NCI-H510A (cell line): ENCODE measurements at regions not wholly inside any gene's neighbourhood (a gene's known extent, or its start where the extent isn't known, plus 50 kb on each side); places are given as distances from the start of the nearest gene placed in this dataset.
"Not testable (repeated sequence)": the region's sequence is repeated elsewhere in the genome, so short reads cannot be mapped to it uniquely, and the experiment has no call there.

Source experiments
- DNase-seq: peaks from one replicate; lab custom pipeline; 2025; lab: John Stamatoyannopoulos, UW

DNA sequence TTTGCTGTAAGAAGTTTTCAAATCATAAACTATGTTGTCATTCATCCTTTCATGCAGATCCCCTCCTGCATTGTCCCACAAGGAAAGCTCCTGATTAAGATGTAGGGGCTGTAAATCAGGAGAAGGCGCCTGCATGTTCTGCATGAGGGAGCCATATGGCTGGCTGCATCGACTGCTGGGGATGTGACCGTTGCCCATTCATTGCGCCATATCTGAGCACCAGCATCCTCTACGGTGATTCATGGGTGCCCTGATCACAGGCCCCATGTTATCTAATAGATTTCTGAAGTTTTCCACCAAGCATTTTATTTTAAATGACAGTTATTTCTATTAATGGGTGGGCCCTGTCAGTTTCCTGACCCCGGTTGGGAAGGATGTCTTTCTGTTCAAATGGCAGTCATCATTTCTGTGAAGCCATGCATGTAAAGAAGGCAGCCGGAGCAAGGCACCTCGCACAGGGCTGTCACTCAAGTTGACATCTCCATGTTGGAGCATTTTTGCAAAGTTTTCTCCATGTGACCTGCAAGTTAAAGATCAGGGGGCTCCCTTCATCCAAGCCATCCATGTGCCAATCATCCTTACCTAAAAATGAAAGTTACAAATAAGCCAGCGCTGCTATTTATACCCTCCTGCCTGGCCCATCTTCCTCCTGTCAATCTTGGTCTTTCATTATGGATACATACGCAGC, 128.8 kb downstream of the TEX36 start:
- DNase-seq: no peak

DNA sequence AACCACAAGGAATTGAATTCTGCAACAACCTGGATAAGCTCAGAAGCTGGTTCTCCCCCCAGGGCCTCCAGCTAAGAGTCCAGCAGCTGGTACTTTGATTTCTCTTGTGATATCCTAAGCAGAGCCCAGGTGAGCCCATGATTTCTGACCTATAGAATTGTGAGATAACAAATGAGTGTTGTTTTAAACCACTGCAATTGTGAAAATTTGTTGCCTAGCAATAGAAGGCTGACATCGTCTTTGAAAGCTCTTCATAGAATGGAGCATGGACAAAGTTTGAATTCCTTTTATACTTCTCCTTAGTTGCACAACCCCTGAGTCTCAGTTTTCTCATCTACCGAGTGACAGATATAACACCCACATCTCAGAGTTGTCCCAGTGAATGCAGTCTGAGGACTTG, 129.9 kb downstream of the TEX36 start:
- DNase-seq: no peak

DNA sequence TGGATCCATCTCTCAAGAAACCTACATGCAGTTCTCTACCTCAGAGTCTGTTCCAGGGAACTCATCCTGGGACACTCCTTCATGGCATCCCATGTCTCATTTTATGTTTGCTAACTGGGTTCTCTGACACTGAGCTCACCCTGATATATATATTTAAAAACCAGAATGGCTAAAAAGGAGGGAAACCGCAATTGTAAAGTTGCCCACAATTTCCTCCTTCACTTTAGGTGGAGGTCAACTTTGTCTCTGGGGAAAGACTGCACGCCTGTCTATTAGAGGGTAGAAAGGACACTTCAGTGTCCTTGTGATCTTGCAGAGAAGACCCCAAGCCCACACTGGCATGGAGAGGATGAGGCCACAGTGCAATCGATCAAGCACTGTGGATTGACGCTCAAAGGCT, 131.7 kb downstream of the TEX36 start:
- DNase-seq: no peak

DNA sequence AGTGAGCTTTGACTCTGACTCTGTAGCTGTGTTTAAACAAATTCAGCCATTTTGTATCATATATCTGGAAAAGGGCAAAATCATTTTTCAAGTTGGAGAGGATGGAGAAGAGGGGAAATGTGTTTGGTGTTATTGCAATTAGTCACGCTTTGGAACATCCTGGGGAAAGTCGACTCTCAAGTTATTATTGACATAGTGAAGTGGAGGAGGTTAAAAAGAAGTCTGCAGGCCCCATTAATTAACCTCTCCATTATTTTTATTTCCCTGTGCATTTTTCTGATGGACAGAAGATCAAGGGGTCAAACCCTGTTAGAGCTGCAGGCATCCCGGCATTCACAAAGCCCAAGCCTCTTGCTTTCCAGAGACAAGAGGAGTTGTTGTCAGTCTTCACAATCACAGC, 132.6 kb downstream of the TEX36 start:
- no peak for DNase-seq

DNA sequence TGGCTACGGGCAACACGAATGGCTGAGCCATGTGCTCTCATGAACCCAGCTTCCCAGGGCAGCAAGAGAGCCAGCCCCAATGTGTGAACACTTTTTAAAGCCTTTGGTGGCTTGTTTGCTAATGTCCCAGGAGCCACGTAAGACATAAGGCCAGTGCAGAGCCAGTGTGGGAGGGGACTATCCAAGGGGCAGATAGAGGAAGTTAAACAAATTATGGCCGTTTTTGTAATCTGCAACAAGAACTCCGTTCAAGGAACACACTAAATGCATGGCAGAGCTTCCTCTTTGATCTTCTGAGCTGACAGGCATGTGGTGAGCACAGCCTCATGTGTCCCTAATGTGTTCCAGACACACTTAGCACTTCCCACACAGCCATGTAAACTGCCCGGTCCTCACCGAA, 133.3 kb downstream of the TEX36 start:
- no peak for DNase-seq

DNA sequence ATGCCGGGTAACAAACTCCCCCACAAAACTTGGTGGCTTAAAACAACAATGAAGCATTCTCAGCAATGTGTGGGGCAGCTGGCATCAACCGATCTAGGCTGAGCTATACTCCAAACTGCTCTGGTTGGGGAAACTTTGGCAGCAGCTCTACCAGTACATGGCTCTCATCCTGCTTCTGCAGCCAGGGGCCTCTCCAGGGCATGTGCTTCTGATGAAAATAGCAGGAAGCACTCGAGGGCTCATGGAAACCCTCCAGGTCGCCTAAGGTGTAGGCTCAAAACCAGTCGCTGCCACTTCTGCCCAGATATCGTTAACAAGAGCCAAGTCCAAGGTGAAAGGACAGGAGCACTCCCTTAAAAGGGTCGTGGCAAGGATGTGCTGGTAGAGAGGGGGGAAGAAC, 134.1 kb downstream of the TEX36 start:
- DNase-seq: no peak

DNA sequence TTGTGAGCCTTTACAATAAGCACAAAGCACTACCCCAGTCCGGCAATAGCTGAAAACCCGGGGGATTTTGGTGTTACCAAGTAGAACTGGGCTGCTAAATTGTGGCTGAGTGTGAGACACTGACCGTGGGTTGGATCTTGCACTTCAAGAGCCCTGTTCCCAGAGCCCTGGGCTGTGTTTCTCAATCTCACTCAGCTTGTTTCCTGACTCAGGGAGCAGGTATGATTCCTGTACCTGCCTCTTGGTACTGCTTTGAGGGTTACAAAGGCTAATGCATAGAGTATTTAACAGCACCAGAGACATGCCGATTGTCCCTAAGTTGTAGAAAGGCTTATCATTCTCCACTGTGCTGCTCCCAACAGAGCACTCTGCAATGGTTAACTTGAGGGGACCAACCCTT, 134.6 kb downstream of the TEX36 start:
- DNase-seq: no peak

DNA sequence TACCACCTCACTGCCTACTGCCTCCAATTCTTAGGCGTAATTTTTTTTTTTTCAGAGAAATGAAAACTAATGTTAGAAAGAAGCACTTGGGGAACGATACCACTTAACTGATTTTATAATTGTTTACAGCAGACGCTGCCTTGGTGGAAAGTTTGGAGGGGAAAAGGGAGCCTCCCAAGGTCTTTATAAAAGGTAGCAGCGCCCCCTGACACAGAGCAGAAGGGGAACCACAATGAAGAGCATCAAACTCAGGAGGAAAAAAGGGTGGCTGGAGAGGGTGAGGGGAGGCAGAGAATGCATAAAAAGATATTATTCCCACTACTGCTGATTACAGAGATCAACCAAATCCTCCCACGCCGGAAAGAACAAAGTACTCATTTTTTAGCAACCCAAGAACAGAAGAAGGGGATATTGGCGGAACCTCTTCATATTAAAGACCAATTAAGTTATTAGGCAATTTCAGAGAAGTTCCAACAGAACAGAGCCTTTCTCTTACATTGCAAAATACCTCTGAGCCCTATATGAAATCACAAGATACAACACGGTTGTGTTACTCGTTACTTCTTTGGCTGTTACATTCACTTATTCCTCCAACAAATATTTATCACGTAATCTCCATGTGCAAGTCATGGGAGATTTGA, 135.8 kb downstream of the TEX36 start:
- DNase-seq: no peak

DNA sequence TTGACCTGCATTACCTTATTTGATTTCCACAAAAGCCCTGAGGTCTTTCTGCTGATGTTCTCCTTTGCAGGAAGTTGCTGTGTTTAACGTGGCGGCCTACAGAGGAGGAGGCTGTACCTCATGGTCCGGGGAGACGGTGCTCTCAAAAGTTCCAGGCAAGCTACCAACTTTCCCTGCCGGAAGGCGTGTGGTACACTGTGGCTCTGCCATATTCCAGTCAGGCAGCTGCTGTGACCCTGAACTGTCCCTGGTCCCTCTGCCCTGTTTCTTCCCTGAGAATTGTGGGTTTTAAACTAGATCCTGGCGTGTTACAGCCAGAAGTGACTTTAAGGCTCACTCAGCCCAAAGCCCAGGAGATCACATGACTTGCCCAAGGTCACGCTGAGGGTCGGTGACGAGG, 139.2 kb downstream of the TEX36 start:
- no peak for DNase-seq

DNA sequence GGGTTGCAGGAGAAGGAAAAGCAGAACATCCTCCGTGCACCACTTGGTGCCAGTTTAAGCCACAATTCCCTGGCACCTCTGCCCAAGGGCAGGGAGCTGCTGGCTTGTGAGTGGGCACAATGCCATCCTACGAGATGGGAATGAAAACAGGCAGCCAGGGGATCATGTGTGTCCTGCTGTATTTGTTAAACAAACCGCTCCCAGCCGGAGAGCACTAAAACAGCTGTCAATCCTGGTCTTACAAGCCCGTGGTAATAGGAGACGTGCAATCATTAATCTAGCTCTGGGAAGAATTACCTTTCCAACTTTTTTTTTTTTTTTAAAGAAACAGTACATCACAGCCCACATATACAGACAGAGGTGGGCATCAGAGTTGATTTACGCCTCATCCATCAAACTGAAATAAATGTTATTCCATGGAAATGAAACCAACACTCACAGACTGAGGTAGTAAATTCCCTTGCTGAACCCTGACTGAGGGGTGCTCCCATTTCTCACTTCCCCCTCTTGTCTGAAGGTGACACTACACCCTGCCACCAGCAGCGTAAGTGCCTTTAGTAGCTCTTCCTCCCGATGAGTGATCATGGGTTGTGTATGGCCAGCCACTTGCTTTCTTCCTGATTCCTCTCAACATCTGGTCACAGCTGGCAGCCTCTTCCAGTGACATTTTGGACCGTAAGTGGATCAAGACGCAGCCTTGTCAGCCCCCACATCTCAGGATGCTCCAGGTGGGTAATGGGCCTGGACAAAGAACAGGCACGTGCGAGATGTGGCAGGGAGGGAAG, 143.8 kb downstream of the TEX36 start:
- peak; percentile 80 for DNase-seq

DNA sequence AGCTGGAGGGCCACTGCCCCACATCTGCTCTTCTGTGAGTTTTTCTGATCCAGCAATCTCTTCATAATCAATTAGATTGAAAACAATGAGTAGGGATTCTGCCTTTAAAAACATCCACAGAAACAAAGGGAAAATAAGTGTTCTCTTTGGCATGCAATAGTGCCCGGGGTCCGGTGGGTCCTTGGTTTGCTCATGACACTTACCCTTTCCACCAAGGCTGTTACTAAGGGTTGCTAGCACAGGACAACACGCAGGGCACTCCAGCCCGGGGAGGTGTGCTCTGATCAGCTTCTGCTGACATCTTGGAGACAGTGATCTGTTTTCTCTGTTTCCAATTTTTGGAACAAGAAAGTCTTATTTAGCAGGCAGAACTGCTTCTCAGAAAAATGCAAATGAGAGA, 146.7 kb downstream of the TEX36 start:
- no peak for DNase-seq

DNA sequence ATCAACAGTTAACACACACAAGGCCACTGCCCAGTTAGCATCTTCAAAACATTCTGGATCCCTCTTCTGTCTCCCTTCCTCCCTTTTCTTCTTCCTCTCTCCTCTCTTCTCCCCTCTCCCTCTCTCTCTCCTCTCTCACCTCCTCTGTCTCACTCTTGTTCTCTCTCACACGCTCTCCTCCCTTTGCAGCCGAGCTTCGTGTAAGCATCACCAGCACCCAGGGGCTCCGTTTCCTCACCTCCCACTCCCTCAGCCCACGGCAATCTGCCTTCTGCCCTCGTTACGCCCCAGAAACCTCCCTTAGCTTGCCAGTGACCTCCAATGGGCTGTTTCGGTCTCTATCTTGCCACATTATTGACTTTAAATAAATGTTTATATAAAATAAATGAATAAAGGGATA, 147.4 kb downstream of the TEX36 start:
- DNase-seq: no peak

DNA sequence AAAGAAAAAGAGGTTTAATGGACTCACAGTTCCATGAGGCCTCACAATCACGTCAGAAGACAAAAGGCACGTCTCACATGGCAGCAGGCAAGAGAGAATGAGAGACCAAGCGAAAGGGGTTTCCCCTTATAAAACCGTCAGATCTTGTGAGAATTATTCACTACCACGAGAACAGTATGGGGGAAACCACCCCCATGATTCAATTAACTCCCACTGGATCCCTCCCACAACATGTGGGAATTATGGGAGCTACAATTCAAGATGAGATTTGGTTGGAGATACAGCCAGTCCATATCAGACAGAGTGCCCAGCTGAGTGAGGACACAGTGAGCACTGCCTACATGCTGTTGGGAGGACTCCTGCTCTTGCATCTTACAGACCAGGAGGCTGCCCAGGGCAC, 148.4 kb downstream of the TEX36 start:
- no peak for DNase-seq

DNA sequence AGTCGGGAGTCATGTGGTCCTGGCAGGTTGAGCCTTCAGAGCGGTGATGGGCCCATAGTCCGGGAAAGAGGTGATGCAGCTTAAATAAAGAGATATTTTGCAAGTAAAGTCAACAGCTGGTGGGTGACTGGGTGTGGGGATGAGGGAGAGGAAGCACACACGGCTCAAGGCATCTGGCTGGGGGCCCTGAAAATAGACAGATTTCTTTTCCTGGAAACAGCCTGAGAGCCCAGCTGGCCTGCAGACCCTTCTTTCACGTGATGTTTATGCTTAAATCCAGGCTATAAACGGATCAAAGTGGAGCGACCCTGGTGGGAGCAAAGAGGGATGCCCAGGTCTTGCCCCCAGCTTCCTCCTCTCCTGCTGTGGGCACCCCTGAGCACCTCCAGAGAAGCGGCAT, 149.1 kb downstream of the TEX36 start:
- no peak for DNase-seq

DNA sequence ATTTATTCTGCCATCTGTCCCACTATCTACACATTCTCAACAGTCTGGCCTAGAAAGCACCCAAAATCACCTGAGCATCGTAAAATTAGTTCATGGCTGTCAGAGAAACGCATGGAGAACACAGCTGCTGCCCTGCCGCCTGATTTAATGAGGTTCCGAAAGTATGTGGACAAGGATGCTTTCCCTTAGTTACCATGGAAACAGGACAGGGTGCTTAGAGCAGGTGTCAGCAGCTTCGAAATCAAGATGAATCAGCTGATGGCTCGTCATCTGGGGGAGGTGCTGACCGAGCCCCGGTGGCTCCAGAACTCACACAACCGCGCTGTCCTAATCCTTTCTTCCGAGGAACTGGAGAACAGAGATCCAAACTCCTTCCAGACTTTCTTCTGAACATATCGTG, 151.5 kb downstream of the TEX36 start:
- no peak for DNase-seq

DNA sequence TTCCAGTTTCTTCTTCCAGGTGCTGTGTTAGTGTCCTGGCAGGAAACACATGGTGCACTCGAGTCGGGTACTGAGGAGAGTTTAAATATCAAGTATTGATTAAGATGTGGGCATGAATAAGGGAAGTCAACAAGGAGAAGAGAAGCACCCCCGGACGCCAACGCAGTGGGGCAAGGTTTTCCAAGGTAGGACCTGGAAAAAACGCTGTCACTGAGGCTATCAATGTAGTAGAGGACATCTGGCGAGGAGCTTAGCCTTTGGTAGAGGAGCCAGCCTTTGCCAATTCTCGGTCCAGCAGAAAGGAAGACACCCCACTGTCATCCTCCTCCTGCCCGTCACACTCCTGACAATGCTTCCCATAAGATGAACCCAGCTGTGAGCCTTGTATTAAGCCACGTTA, 159.6 kb downstream of the TEX36 start:
- no peak for DNase-seq

DNA sequence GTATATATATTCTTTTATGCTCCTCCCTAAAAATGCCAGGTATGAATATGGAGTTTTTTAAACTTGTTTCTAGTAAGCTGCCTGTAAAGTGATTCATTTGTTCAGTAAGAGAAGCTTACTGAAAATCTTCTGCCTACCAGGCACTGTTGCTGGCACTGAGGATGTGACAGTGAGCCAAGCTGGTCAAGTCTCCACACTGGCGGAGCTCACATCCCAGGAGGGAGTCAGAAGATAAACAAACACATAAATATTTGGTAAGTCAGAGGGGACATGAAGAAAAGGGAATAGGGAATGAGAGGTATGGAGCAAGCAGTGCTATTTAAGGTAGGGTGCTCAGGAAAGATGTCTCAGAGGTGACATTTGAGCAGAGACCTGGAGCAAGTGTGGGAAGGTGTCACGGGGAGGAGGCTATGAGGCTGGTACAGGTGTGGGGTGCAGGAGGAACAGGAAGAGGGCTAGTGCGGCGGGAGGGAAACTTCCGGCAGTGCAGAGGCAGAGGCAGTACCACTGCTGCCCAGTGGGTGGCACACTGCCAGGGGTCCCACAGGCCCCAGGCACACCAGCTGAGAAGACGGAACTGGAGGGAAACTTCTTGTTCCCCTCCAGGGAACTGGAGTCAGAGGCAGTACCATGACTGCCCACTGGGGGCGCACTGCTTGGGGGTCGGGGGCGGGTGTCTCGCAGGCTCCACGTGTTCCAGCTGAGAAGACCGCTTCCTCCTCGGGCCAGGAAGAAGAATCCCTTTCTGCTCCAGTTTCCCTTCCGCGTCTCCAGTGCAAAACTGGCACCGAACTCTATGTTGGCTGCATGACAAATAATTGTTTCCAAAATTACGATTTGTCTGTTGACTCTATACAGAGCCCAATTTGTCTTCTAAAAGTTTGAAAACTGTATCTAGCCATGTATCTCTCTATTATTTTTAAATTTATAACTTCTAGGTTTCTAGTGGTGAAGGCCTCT, 161.0 kb downstream of the TEX36 start:
- DNase-seq: no peak

DNA sequence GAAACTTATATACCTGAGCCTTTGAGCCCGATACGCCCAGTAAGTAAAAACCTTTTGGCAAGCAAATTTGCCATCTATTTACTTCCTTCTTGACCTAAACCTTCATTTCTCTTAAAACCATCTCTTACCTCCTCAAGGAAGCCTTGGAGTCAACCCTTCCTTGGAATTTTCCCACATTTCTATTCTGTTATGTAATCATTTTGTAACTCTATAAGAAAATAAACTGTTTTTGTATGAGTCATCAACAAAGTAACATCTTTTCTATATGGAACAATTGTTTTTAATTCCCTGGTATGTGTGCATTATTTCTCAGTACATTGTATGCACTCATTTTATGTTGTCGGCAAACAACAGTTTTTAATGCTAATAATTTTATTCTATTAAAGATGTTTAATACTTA, 162.0 kb downstream of the TEX36 start:
- no peak for DNase-seq

DNA sequence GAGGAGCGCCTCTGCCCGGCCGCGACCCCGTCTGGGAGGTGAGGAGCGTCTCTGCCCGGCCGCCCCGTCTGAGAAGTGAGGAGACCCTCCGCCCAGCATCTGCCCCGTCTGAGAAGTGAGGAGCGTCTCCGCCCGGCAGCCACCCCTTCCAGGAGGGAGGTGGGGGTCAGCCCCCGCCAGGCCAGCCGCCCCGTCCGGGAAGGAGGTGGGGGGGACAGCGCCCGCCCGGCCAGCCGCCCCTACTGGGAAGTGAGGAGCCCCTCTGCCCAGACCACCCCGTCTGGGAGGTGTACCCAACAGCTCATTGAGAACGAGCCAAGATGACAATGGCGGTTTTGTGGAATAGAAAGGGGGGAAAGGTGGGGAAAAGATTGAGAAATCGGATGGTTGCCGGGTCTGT, 164.6 kb downstream of the TEX36 start:
- not testable (repeated sequence) for DNase-seq

DNA sequence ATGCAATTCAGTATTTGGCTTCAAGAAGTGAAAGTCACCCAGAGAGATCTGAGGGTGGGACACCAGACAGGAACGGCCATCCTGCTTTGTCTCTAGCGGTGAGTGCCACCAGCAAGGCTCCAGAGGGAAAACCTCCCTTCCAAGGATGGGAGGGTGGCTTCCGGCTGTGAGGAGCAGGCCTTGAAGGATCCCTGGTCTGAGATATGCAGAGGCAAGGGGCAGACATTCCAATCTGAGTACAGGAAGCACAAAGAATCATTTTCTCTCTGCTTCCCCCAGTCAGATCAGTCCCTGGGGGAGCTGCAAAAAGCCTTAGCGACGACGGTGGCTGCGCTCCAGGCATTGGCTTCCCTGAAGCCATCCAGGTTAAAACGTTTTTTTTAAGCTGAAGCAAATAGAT, 167.4 kb downstream of the TEX36 start:
- DNase-seq: no peak

DNA sequence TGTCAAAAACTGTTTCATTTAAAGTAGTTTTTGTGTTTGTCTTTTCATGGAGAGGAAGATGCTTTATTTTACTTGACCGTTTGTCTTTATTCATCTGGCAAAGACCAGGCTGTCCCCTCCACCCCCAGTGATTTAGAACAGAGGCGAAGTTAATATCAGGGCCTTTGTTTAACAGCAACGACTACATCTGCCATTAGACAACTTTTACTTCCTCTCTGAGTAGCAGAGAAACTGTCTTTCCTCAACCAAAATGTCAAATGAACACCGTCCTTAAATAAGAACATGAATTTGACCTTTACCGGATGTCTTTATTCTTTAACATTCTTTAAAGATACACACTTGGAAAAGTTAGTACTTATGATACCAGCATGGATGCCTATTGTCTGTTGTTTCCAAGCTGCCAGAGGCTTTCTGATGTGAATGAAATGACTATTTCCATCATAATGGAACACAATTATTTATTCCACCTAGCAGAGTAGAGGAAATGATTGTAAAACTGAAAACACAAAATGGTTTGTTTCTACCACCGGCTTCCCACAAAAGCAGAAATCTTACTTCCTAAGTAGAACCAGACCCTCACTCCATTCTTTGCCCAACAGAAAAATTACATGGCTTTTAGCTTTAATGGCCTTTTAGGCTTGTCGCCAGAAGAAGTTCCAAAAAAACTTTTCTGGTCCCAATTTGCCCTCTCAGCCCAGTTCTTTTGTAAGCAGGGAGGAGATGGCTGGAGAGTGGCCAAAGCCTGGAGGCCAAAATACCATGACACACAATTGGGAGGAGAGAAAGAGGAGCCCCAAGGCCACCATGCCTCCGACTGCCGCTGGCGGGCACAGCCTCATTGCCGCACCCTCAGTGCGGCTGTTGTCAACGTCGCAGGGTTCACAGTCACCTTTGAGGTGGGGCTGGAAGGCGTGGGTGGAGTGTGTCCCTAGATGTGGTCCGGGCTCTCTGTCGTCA, 168.5 kb downstream of the TEX36 start:
- no peak for DNase-seq
